Body of pancreas (tissue), 4 donors: ENCODE measurements at regions not wholly inside any gene's neighbourhood (a gene's known extent, or its start where the extent isn't known, plus 50 kb on each side); places are given as distances from the start of the nearest gene placed in this dataset.

Experiments
- ATAC-seq: fragments of 150-250 bp; one replicate; pipeline ENCODE4 v1.9.1; 2016
- DNase-seq, 4 donors: peaks; one replicate each; pipeline ENCODE4 v3.0.0-alpha.2; 2019
- H3K27ac ChIP-seq, 4 donors: fragments of 200-600 bp; sonication (generic); 1 replicate in 3 of 4; 2 replicates in 1 of 4; pipeline versions ENCODE4 v1.5.1 to v1.6.1; 2016 to 2019; ENCODE audit warnings: mild to moderate bottlenecking in 1 of 4, mixed read lengths in 1 of 4, moderate library complexity in 1 of 4
- H3K27me3 ChIP-seq, 2 donors: fragments of 200-600 bp; sonication (generic); one replicate each; pipeline ENCODE4 v1.6.0; 2016; ENCODE audit warnings: mild to moderate bottlenecking in 1 of 2
- H3K36me3 ChIP-seq, 2 donors: fragments of 200-600 bp; sonication (generic); replicated peaks in 1 of 2; 2 replicates each; pipeline ENCODE4 v1.5.1; 2016; ENCODE audit warnings: low read depth in 2 of 2; ENCODE audit not compliant: insufficient read depth in 1 of 2
- H3K4me1 ChIP-seq: fragments of 200-600 bp; sonication (generic); one replicate; pipeline ENCODE4 v1.6.0; 2016
- H3K4me3 ChIP-seq, 2 donors: fragments of 200-600 bp; sonication (generic); 1 replicate in 1 of 2; 2 replicates in 1 of 2; pipeline ENCODE4 v1.5.1; 2016 to 2019
- H3K9me3 ChIP-seq, 3 donors: fragments of 200-600 bp; sonication (generic); 1 replicate in 2 of 3; 2 replicates in 1 of 3; pipeline ENCODE4 v1.5.1; 2016
- POLR2A ChIP-seq, 3 donors: fragments of 450-650 bp; IDR thresholded peaks; one replicate each; pipeline ENCODE4 v1.6.1; 2016; ENCODE audit warnings: antibody characterized with exemption in 3 of 3, mild to moderate bottlenecking in 2 of 3
- WGBS, 2 donors: methylation state at CpG; one replicate each; pipeline ENCODE4 v1.1.5; 2017; 5-methylcytosine and 5-hydroxymethylcytosine counted together
- intact Hi-C: fragments of 100-400 bp; cut with DNase I; formaldehyde crosslinking; loops from one replicate; pipeline ENCODE4 v1.15.1; 2023
- TF ChIP-seq, protein P1 (sequence below), 7 experiments: fragments of 450-650 bp in 4 of 7; fragments of 200-600 bp in 3 of 7; sonication (generic) in 3 of 7; IDR thresholded peaks; one replicate each; pipeline ENCODE4 v1.5.1; 2016 to 2019; ENCODE audit warnings: antibody characterized with exemption in 7 of 7

DNA sequence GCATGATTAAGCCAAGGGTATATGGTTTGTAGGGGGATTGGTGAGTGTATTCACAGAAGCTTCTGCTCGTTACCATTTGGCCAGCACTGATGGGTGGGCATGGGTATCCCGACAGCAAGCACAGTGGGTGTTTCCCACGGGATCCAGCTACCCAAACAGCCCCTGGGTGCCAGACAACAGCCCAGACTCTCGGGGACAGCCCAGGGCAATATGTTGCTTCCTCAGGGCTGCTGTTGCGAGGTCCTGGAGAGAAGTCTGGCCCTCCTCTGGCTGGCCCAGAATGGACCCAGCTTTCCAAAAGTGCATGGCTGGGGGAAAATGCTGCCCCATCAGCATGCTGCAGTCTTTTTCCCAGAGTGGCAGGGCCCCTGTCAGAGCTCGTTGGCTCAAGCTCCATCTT lies 247.0 kb downstream of the IRX1 start:
- no peak for DNase-seq
- TF ChIP-seq POLR2A (IDR thresholded peaks at IDR 0.05), result no peak
- TF ChIP-seq, protein P1, sequence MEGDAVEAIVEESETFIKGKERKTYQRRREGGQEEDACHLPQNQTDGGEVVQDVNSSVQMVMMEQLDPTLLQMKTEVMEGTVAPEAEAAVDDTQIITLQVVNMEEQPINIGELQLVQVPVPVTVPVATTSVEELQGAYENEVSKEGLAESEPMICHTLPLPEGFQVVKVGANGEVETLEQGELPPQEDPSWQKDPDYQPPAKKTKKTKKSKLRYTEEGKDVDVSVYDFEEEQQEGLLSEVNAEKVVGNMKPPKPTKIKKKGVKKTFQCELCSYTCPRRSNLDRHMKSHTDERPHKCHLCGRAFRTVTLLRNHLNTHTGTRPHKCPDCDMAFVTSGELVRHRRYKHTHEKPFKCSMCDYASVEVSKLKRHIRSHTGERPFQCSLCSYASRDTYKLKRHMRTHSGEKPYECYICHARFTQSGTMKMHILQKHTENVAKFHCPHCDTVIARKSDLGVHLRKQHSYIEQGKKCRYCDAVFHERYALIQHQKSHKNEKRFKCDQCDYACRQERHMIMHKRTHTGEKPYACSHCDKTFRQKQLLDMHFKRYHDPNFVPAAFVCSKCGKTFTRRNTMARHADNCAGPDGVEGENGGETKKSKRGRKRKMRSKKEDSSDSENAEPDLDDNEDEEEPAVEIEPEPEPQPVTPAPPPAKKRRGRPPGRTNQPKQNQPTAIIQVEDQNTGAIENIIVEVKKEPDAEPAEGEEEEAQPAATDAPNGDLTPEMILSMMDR (IDR thresholded peaks at IDR 0.05), result no peak
- ATAC-seq, result no peak

DNA sequence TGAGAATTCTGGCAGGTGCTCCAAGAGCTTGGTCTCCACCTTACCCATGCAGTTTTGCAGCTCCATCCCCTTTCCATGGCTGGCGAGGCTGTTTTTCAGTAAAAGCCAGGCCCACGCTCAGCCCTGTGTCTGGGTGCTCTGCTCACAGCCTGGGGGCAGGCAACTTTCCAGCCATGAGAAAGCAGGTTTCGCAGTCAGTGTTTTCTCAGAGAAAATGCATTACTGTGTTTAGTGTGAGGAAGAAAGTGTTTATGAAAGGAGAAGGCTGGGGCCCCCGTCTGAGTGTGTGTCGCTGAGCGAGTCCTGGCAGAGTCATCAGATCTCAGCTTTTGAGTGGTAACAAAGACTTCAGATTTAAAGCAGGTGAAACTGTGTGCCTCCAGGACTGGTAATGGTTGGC lies 248.1 kb downstream of the IRX1 start:
- H3K9me3 ChIP-seq, result no peaks in the 10 kb centered on the region
- DNase-seq (peak in 3 of 4 donors; percentile 3 to 34 (median 18)), ATAC-seq (no peak)
- no peak overlapping the region for H3K27ac ChIP-seq
- H3K4me1 ChIP-seq, result no peaks in the 10 kb centered on the region
- 54 to 58% methylated on average over 6 of the region's 6 CpGs for WGBS, 2 donors
- no peaks in the 10 kb centered on the region for H3K27me3 ChIP-seq
- no peak for TF ChIP-seq POLR2A (IDR thresholded peaks at IDR 0.05)
- TF ChIP-seq, protein P1 (IDR thresholded peaks at IDR 0.05), result no peak
- intact Hi-C loops, result no loop called here
- H3K4me3 ChIP-seq, result no peak overlapping the region
- H3K36me3 ChIP-seq, result no peaks in the 10 kb centered on the region

More for the DNA sequence above, 247.0 kb downstream of the IRX1 start:
- WGBS, 2 donors, result 70 to 72% methylated on average over 6 of the region's 6 CpGs
- Histone ChIP-seq H3K9me3 (no peaks in the 10 kb centered on the region), H3K4me1 (no peaks in the 10 kb centered on the region), H3K4me3 (no peak overlapping the region), H3K27ac (no peak overlapping the region), H3K36me3 (no peaks in the 10 kb centered on the region), H3K27me3 (no peaks in the 10 kb centered on the region)
- intact Hi-C loops, result no loop called here

DNA sequence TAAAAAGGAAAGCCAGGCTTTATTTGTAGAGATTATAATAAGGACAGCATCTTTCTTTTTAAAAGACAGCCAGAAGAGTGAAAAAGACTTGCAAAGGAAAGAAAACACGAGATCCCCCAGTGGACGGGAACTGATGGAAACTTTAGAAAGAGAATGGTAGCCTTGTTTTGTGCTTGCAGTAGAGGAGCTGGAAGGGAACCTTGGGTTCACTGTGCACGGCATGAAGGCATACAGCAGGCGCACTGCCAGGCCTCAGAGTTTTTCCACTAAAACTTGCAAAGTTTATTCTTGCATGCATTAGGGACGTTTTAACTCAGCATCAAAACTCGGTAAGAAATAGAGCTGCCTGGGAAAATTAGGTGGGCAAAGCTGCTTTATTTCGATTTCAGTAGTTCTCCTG lies 248.6 kb downstream of the IRX1 start:
- Histone ChIP-seq H3K4me1 (no peaks in the 10 kb centered on the region), H3K9me3 (no peaks in the 10 kb centered on the region), H3K36me3 (no peaks in the 10 kb centered on the region), H3K27me3 (no peaks in the 10 kb centered on the region), H3K4me3 (no peak overlapping the region), H3K27ac (no peak overlapping the region)
- TF ChIP-seq POLR2A (IDR thresholded peaks at IDR 0.05), result no peak
- TF ChIP-seq, protein P1 (IDR thresholded peaks at IDR 0.05), result no peak
- WGBS, 2 donors, result 60 to 72% methylated on average over 7 of the region's 7 CpGs
- no peak for DNase-seq
- intact Hi-C loops, result no loop called here
- ATAC-seq, result no peak

DNA sequence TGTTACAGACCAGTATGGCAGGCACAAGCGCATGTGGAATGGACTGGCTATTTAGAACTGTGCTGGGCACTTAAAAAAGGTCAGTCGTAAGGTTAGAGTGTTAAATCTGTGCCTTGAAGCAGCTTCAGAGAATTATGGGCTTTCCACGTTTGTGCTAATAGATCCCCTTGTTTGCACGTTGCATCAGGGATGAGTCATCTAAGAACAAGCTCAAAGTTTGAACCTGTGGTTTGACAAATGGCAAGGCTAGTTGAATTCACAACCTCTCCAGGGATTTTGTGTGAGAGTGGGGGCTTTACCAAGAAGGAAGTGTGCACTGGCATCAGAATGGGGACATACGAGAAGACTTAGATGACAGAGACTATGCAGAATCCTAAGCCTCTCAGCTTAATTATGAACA lies 249.6 kb downstream of the IRX1 start:
- 65 to 83% methylated on average over 5 of the region's 5 CpGs for WGBS, 2 donors
- TF ChIP-seq, protein P1 (IDR thresholded peaks at IDR 0.05), result no peak
- no peak for TF ChIP-seq POLR2A (IDR thresholded peaks at IDR 0.05)
- no peak for ATAC-seq
- intact Hi-C loops, result no loop called here
- Histone ChIP-seq H3K27me3 (no peaks in the 10 kb centered on the region), H3K4me3 (no peak overlapping the region), H3K36me3 (no peaks in the 10 kb centered on the region), H3K9me3 (no peaks in the 10 kb centered on the region), H3K4me1 (no peaks in the 10 kb centered on the region), H3K27ac (no peak overlapping the region)
- DNase-seq, result no peak

DNA sequence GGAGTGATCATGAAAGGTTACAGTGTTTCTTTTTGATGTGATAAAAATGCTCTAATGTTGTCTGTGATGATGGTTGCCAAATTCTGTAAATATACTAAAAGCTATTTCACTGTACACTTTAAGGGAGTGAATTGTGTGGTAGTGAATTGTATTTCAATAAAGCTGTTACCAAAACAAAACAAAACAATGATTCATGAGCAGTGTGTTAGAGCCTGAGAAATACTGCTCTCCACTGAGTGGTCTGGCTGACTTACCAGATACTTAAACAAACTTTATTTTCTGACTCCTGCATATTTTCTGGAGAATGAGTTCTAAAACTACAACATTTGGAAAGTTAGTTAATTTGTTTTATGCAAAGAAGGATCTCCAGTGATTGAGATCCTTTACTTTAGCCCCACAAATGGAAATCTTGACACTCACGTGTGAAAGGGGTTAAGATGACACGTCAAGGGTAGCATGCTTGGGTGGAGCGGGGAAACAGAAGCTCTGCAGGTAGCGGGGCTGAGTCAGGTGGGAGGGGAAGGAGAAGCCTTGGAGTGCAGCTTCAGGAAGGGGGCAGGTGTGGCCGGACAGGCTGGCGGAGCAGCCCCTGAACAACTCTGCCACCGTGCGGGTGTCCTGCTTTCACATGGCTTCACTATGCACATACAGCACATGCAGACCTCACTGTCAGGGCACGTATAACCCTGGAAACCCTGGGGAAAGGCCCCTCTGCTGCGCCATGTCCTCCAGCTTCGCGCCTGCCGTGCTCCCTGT lies 256.7 kb downstream of the IRX1 start:
- Histone ChIP-seq H3K27ac (no peak overlapping the region), H3K4me1 (no peaks in the 10 kb centered on the region), H3K4me3 (no peak overlapping the region), H3K27me3 (peaks cover 0 to 4% of the 10 kb centered on the region in 2 donors), H3K36me3 (no peaks in the 10 kb centered on the region), H3K9me3 (no peaks in the 10 kb centered on the region)
- DNase-seq (no peak), ATAC-seq (no peak)
- intact Hi-C loops, result no loop called here
- 57 to 63% methylated on average over 10 to 12 of the region's 13 CpGs for WGBS, 2 donors
- TF ChIP-seq POLR2A (IDR thresholded peaks at IDR 0.05), result no peak
- TF ChIP-seq, protein P1 (IDR thresholded peaks at IDR 0.05), result no peak
